Nephron progenitor cell (in vitro differentiated cells): ENCODE measurements at regions not wholly inside any gene's neighbourhood (a gene's known extent, or its start where the extent isn't known, plus 50 kb on each side); places are given as distances from the start of the nearest gene placed in this dataset.

Source experiments
- DNase-seq: peaks from one replicate; pipeline ENCODE4 v3.0.0; 2021
- H3K27ac Mint-ChIP-seq: 2 replicates; pipeline ENCODE4 v1.8.0; 2021; ENCODE audit warnings: mild to moderate bottlenecking, moderate library complexity, mixed read lengths
- H3K27me3 Mint-ChIP-seq: 2 replicates; pipeline ENCODE4 v1.8.0; 2021; ENCODE audit warnings: mild to moderate bottlenecking, low read depth, mixed read lengths; ENCODE audit not compliant: poor library complexity
- H3K36me3 Mint-ChIP-seq: 2 replicates; pipeline ENCODE4 v1.8.0; 2021; ENCODE audit warnings: low read depth, mixed read lengths
- H3K4me1 Mint-ChIP-seq: 2 replicates; pipeline ENCODE4 v1.8.0; 2021; ENCODE audit warnings: mixed read lengths
- H3K4me3 Mint-ChIP-seq: 2 replicates; pipeline ENCODE4 v1.8.0; 2021; ENCODE audit warnings: mild to moderate bottlenecking, moderate library complexity, mixed read lengths
- H3K9me3 Mint-ChIP-seq: 2 replicates; pipeline ENCODE4 v1.8.0; 2021; ENCODE audit warnings: mild to moderate bottlenecking, moderate library complexity, mixed read lengths
- TF ChIP-seq, protein P1 (sequence below): fragments of 200-600 bp; sonication (generic); IDR thresholded peaks from 2 replicates; pipeline ENCODE4 v1.5.0; 2021; ENCODE audit warnings: antibody characterized with exemption

DNA sequence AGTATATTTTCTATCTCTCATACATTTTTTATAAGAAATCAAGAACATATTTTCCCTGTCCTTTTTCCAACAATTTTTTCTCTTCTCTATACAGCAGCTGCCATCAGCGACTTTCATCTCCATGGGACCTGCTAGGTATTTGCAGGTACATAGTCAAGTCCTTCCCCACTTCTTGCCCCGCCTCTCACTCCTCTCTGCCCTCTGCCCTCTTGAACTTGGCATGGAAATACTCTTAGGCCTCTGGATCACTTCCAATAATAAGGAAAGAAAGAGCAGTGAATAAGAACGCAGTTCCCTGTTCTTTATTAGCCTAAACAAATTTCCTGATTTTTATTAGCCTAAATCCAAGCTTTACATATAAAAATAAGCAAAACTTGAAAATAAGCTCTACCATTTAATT, 353.1 kb downstream of the SEC23A start:
- Mint-ChIP-seq H3K27ac (no peak overlapping the region), H3K27me3 (peaks cover 2% of the 10 kb centered on the region), H3K4me3 (no peak overlapping the region), H3K4me1 (peaks cover 6% of the 10 kb centered on the region), H3K9me3 (no peaks in the 10 kb centered on the region), H3K36me3 (no peaks in the 10 kb centered on the region)
- TF ChIP-seq, protein P1, sequence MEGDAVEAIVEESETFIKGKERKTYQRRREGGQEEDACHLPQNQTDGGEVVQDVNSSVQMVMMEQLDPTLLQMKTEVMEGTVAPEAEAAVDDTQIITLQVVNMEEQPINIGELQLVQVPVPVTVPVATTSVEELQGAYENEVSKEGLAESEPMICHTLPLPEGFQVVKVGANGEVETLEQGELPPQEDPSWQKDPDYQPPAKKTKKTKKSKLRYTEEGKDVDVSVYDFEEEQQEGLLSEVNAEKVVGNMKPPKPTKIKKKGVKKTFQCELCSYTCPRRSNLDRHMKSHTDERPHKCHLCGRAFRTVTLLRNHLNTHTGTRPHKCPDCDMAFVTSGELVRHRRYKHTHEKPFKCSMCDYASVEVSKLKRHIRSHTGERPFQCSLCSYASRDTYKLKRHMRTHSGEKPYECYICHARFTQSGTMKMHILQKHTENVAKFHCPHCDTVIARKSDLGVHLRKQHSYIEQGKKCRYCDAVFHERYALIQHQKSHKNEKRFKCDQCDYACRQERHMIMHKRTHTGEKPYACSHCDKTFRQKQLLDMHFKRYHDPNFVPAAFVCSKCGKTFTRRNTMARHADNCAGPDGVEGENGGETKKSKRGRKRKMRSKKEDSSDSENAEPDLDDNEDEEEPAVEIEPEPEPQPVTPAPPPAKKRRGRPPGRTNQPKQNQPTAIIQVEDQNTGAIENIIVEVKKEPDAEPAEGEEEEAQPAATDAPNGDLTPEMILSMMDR = no peak
- DNase-seq = no peak

GRCh38 chr14:38745861-38746260, 357.2 kb downstream of the SEC23A start:
- H3K36me3 Mint-ChIP-seq = no peaks in the 10 kb centered on the region
- DNase-seq = no peak
- no peak overlapping the region for H3K4me3 Mint-ChIP-seq
- H3K9me3 Mint-ChIP-seq = no peaks in the 10 kb centered on the region
- peaks cover 2% of the 10 kb centered on the region for H3K27me3 Mint-ChIP-seq
- no peak overlapping the region for H3K27ac Mint-ChIP-seq
- TF ChIP-seq, protein P1 = no peak
- peaks cover 14% of the 10 kb centered on the region for H3K4me1 Mint-ChIP-seq

GRCh38 chr14:38743966-38744584, 359.0 kb downstream of the SEC23A start:
- peak overlapping the region; percentile 22 for H3K27ac Mint-ChIP-seq
- no peaks in the 10 kb centered on the region for H3K27me3 Mint-ChIP-seq
- TF ChIP-seq, protein P1 = no peak
- no peaks in the 10 kb centered on the region for H3K9me3 Mint-ChIP-seq
- H3K4me1 Mint-ChIP-seq = peaks cover 20% of the 10 kb centered on the region
- DNase-seq = no peak
- H3K4me3 Mint-ChIP-seq = no peak overlapping the region
- no peaks in the 10 kb centered on the region for H3K36me3 Mint-ChIP-seq

GRCh38 chr14:38737686-38738407, 365.2 kb downstream of the SEC23A start:
- H3K4me3 Mint-ChIP-seq = no peak overlapping the region
- peaks cover 4% of the 10 kb centered on the region for H3K27me3 Mint-ChIP-seq
- peaks cover 13% of the 10 kb centered on the region for H3K4me1 Mint-ChIP-seq
- H3K36me3 Mint-ChIP-seq = no peaks in the 10 kb centered on the region
- H3K27ac Mint-ChIP-seq = no peak overlapping the region
- peaks cover 14% of the 10 kb centered on the region for H3K9me3 Mint-ChIP-seq
- peak; percentile 39 for DNase-seq
- TF ChIP-seq, protein P1 = no peak

DNA sequence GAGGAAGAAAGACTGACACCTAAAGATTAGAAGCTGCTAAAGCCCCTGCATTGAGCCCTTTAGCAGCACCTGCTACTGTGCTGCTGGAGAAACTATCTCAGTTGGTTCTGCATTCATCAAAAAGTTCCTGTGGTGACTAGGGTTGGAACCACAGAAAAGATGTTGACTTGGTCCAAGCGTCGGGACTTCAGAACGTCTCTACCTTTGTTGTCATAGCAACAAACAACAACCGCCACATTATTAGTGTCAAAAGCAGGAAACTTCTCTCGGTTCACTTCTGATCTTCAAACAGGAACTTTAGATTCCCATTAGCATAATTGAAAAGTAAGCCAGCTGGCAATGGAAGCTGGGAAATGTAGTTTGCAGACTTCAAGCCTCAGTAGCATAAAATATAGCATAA, 368.0 kb downstream of the SEC23A start:
- Mint-ChIP-seq H3K9me3 (peaks cover 14% of the 10 kb centered on the region), H3K27ac (no peak overlapping the region), H3K27me3 (peaks cover 4% of the 10 kb centered on the region), H3K4me1 (peaks cover 7% of the 10 kb centered on the region), H3K4me3 (no peak overlapping the region), H3K36me3 (no peaks in the 10 kb centered on the region)
- no peak for DNase-seq
- TF ChIP-seq, protein P1 = no peak

- DNase-seq = no peak
- H3K4me3 Mint-ChIP-seq = no peak overlapping the region
- TF ChIP-seq, protein P1 = no peak
- peaks cover 4% of the 10 kb centered on the region for H3K27me3 Mint-ChIP-seq
- no peak overlapping the region for H3K27ac Mint-ChIP-seq
- no peaks in the 10 kb centered on the region for H3K36me3 Mint-ChIP-seq
- no peaks in the 10 kb centered on the region for H3K4me1 Mint-ChIP-seq
- peaks cover 14% of the 10 kb centered on the region for H3K9me3 Mint-ChIP-seq
Measured at GRCh38 chr14:38731962-38732361, 371.1 kb downstream of the SEC23A start.
